ENCODE measurements at regions not wholly inside any gene's neighbourhood (a gene's known extent, or its start where the extent isn't known, plus 50 kb on each side); places are given as distances from the start of the nearest gene placed in this dataset.
"Not testable (repeated sequence)": the region's sequence is repeated elsewhere in the genome, so short reads cannot be mapped to it uniquely, and the experiment has no call there.

DNA sequence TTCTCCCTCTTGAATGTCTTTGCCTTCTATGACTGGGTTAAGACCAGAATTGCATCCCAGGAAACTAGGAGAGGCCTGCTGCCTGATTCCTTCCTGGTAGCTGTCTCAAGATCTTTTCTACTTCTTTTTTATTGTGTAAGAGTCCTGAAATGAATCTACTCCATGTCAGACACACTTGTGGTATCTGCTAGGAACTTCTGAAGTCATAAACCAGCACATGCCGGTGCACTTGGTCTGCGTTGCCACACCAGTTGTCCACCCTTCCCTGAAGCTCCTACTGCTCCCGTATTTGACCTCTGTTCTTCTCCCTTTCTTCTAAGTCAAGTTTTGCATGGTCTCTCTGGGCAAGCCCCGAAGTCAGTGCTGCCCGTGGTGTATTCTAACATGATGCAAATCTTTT lies 644.2 kb downstream of the ETS1 start:
- DNase-seq (ENCODE audit: low spot score), result no peak

- DNase-seq (ENCODE audit: low spot score), result not testable (repeated sequence)
Observed at GRCh38 chr11:127941554-127941953, 645.8 kb downstream of the ETS1 start.

DNA sequence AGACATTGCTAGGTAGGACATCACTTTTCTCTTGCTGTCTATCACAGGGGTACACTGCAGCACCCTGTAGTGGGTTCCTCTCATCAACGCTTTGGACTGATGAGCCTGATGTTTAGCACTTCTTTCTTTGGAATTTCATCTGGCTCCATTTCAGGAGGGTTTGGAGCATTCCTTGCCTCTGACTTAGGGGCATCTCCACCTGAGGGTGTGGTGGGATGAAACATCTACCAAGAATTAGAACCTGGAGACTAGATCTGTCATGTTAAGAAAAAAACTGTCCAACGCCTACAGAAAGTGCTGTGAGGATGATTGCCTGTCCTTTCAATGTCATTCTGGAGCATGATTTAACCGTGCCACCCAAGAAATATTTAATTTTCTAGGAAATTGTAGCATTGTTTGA lies 648.4 kb downstream of the ETS1 start:
- no peak for DNase-seq (ENCODE audit: low spot score)

- no peak for DNase-seq (ENCODE audit: low spot score)
Observed at GRCh38 chr11:127935081-127935480, 652.3 kb downstream of the ETS1 start.

- DNase-seq (ENCODE audit: low spot score), result not testable (repeated sequence)
Observed at GRCh38 chr11:127933961-127934360, 653.4 kb downstream of the ETS1 start.

DNA sequence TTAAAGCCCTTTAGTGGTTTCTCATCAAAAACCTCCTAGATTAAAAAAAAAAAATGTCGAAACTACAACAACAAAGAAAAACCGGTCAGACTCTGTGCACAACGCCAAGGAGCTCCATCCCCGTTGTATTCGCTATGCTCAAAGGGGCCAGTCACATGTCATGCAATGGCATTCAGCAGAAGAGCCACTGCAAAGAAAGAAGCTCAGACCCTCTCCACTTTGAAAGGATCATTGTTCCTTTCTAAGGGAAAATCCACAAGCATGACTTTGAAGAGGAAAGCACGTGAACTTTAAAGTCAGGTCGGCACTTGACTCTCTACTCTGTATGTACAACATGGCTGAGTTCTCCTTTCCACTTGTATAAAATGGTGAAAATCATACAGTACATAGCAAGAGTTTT lies 655.6 kb downstream of the ETS1 start:
- DNase-seq (ENCODE audit: low spot score), result no peak

- DNase-seq (ENCODE audit: low spot score), result no peak
Observed at GRCh38 chr11:127926721-127927120, 660.6 kb downstream of the ETS1 start.

- no peak for DNase-seq (ENCODE audit: low spot score)
Observed at GRCh38 chr11:127925475-127925874, 661.9 kb downstream of the ETS1 start.

GRCh38 chr11:127919206-127920000 lies 668.0 kb downstream of the ETS1 start:
- DNase-seq (ENCODE audit: low spot score), result no peak

DNA sequence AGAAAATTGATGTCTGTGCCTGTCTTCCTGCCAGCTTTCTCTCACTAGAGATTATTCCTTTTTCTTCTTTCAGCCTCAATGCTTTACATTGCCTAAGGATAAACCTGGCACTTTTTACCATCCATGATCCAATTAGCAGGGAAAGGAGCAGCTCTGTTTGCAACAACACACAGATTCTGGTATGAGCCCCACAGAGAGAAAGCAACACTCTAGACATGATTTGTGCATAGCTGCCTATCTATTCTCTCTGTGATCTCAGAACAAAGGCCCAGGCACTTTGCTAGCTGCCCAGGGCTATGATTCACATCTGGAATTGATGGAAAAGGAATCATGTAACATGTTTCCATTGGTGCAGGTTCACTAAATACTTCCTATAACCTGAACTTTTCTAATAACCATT lies 685.0 kb downstream of the ETS1 start:
- DNase-seq (ENCODE audit: low spot score), result no peak

DNA sequence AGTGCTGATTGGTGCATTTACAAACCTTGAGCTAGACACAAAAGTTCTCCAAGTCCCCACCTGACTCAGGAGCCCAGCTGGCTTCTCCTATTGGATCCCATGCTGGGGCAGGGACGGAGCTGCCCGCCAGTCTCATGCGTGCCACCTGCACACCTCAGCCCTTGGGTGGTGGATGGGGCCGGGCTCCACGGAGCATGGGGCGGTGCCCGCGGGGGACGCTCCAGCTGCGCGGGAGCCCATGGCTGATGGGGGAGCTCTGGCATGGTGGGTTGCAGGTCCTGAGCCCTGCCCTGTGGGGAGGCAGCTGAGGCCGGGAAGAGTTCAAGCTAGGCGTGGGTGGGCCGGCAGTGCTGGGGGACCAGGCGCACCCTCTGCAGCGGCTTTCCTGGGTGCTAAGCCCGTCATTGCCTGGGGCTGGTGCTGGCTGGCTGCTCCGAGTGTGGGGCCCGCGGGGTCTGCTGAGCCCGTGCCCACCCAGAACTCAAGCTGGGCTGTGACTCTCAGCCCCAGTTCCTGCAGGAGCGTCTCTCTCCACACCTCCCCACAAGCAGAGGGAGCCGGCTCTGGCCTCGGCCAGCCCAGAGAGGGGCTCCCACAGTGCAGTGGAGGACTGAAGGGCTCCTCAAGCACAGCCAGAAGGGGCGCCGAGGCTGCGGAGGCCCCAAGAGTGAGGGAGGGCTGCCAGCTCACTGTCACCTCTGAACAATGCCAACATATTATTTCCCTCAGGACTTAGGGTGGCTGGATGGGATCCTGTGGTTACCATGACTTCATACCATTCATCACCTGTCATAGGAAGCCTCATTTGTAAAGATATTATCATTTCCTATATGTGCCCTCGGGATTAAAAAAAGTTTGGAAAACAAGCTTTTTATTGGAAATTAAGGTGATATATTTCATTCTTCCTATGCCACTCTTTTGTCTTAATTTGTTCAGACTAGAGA lies 688.7 kb downstream of the ETS1 start:
- DNase-seq (ENCODE audit: low spot score), result no peak

DNA sequence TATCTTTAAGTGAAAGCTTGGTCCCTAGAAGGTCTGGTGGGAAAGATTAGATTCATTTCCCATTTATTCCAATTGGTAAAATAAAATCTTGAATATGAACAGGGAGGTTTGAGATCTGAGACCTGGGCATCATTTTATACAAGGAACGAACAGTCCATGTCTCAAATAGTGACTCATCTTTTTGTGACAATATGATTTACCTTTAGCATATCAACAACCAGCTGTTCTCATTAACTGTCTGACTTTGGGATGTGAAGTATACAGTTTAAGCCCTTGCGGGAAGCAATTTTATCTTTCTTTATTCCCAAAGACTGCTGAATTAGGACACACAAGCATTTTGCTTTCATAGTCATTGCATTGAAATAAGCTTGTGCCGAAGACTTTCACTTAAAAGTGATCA lies 691.6 kb downstream of the ETS1 start:
- no peak for DNase-seq (ENCODE audit: low spot score)

- DNase-seq (ENCODE audit: low spot score), result no peak
Observed at GRCh38 chr11:127894316-127894715, 693.0 kb downstream of the ETS1 start.

- no peak for DNase-seq (ENCODE audit: low spot score)
Observed at GRCh38 chr11:127890030-127890615, 697.2 kb downstream of the ETS1 start.

GRCh38 chr11:127888386-127888785 lies 699.0 kb downstream of the ETS1 start:
- DNase-seq (ENCODE audit: low spot score), result no peak

GRCh38 chr11:127875131-127875530 lies 712.2 kb downstream of the ETS1 start:
- DNase-seq (ENCODE audit: low spot score), result no peak

GRCh38 chr11:127873478-127873877 lies 713.9 kb downstream of the ETS1 start:
- no peak for DNase-seq (ENCODE audit: low spot score)

DNA sequence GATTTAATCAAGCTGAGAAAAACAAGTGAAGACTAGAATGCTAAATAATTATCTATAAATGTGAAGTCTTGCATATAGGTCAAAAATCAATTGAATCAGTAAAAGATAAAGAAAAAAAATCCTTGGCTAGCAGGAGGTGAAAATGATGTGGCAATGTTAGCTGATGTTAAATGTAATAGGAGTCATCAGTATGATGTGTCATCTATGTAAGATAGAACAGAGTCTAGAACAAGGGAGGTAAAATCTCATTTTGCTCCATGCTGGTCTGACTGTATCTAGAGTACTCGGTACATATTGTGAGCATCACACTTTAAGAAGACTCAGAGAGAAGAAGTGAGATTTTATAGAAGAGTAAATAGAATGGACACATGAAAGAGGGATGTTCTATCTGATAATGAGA lies 721.2 kb downstream of the ETS1 start:
- DNase-seq (ENCODE audit: low spot score), result no peak

DNA sequence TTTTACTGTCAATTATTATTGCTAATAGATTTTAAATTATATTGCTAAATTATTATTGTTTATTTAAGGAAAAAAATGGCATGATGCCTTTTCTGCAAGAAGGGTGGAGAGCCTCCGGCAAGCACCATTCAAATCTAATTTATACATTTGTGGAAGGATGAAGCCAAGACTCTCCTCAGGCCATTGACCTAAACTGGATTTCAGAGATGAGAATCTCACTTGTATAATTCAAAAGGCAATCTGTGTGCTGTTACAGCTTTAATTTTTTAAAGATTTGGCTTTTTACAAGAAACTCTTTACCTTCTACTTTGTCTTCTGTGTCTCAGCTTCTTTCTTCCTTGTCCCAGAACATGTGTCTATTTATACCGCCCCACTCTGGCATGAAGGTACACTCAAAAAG lies 722.5 kb downstream of the ETS1 start:
- DNase-seq (ENCODE audit: low spot score), result no peak

GRCh38 chr11:127862406-127862805 lies 725.0 kb downstream of the ETS1 start:
- DNase-seq (ENCODE audit: low spot score), result no peak

GRCh38 chr11:127859941-127860354 lies 727.4 kb downstream of the ETS1 start:
- no peak for DNase-seq (ENCODE audit: low spot score)

- DNase-seq (ENCODE audit: low spot score), result no peak
Observed at GRCh38 chr11:127844876-127845275, 742.5 kb downstream of the ETS1 start.
